Activated T-helper 1 cell treated with anti-CD3 and anti-CD28 coated beads, Interleukin-12 subunit alpha, Interleukin-12 subunit beta, Interleukin-2, Interleukin-4 antibody, amounts not matched to agents 30 ng/mL and 10 ng/mL and 1 ng/mL, durations not matched to agents 14 hours and 24 hours and 36 hours (primary cell): ENCODE measurements at regions not wholly inside any gene's neighbourhood (a gene's known extent, or its start where the extent isn't known, plus 50 kb on each side); places are given as distances from the start of the nearest gene placed in this dataset.

Source experiments
- DNase-seq: peaks from one replicate; pipeline ENCODE4 v3.0.0; 2021; ENCODE audit warnings: low spot score
- H3K27ac Mint-ChIP-seq: one replicate; pipeline ENCODE4 v1.8.0; 2021; ENCODE audit warnings: mild to moderate bottlenecking, mixed read lengths
- H3K27me3 Mint-ChIP-seq: one replicate; pipeline ENCODE4 v1.8.0; 2022; ENCODE audit warnings: mild to moderate bottlenecking, moderate library complexity, mixed read lengths; ENCODE audit not compliant: insufficient read depth
- H3K36me3 Mint-ChIP-seq: one replicate; pipeline ENCODE4 v1.8.0; 2021; ENCODE audit warnings: low read depth, mixed read lengths
- H3K4me1 Mint-ChIP-seq: one replicate; pipeline ENCODE4 v1.8.0; 2021; ENCODE audit warnings: low read depth, mixed read lengths
- H3K4me3 Mint-ChIP-seq: one replicate; pipeline ENCODE4 v1.8.0; 2021; ENCODE audit warnings: mild to moderate bottlenecking, moderate library complexity, mixed read lengths
- H3K9me3 Mint-ChIP-seq: one replicate; pipeline ENCODE4 v1.8.0; 2021; ENCODE audit warnings: mixed read lengths
- intact Hi-C: fragments of 100-400 bp; cut with micrococcal nuclease; formaldehyde crosslinking; loops from one replicate; pipeline ENCODE4 v1.15.1; 2024

DNA sequence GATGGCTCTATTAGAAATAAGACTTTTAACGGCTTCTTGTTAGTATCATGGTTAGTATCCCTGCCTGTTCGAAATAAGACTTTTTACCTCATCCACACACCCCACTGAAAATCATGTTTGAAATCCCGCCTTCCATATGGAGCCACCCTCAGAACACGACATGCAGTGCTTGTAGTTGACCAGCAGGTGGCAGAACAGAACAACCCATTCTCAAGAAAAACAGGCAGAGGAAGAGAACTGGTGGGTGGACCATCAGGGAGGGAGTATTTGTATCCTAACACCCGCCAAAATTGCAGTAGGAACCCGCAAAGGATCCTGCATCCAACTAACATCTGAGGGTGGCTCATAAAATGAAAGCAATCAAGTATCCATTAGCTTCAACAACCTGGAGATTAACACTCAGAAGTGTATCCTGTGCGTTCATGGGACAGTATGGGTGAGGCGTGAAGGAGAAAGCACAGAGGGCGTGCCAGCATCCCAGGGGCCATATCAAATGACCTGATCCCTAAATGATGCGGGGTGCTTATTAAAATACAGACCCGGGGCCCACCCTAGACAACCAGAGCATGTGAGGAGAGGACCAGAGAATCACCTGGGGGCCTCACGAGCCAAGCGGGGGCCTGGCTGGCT lies 89.6 kb upstream of the NHSL1 start:
- Mint-ChIP-seq H3K9me3 (no peaks in the 10 kb centered on the region), H3K27ac (no peak overlapping the region), H3K4me1 (peaks cover 27% of the 10 kb centered on the region), H3K27me3 (peaks cover 5% of the 10 kb centered on the region), H3K4me3 (no peak overlapping the region), H3K36me3 (no peaks in the 10 kb centered on the region)
- DNase-seq: peak; percentile 39
- intact Hi-C loops: loop anchor here (1.0 kb wide), 3 partner anchors 177 to 775 kb away; no protein-coding TSS in a partner anchor

DNA sequence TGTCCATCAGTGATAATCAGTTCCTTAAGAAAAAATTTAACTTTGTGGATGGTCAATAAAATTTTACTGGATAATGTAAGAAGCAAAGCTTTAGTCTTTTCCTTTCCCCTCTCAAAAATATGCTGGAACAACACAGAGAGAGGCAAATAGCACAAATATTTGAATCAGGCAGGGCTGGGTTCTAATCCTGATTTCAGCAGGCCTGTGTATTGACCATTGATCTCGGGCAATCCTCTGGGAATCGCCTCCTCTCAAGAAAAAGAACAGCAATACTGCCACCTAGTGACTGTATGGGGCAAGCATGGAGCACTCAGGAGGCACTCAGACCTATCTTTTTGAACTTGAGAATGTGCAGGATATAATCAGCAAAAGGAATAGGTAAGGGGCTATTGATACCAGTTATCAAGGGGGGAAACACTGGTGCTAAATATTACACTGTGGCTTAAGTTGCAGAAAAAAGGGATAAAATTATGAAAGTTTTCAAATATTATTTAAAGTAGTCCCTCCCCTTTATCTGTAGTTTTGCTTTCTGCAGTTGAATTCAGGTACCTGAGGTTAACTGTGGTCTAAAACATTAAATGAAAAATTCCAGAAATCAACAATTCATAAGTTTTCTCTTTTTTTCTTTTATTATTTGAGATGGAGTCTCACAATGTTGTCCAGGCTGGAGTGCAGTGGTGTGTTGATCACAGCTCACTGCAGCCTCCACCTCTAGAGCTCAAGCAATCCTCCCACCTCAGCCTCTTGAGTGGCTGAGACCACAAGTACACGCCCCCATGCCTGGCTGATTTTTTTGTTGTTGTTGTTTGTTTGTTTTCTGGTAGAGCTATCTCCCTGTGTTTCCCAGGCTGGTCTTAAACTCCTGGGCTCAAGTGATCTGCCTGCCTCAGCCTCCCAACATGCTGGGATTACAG lies 91.8 kb upstream of the NHSL1 start:
- Mint-ChIP-seq H3K27ac (peak overlapping the region; percentile 3), H3K36me3 (no peaks in the 10 kb centered on the region), H3K27me3 (no peaks in the 10 kb centered on the region), H3K4me1 (peaks cover 32% of the 10 kb centered on the region), H3K4me3 (no peak overlapping the region), H3K9me3 (no peaks in the 10 kb centered on the region)
- intact Hi-C loops: loop anchor here (2.0 to 10.0 kb wide), 3 partner anchors 162 to 886 kb away; no protein-coding TSS in a partner anchor
- DNase-seq: peak; percentile 27

DNA sequence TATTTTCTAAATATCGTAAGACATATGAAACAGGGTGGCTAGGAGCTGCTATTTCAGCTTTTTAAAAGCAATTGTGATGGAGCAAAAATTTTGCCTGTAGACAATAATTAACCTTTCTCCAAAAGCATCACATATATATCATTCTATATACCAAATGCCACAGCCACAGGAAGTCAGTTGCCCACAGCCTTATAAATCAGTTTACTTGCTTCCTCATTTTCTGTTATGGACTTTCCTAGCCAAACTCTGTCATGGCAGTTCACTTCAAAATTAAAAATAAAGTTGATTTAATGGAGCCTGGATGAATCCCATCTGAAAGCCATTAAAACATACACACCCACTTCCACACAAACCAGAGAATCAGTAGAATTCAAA lies 93.4 kb upstream of the NHSL1 start:
- intact Hi-C loops: loop anchor here (1.0 to 10.0 kb wide), 9 partner anchors 62 to 888 kb away; partner anchors contain the start of gene CCDC28A
- H3K9me3 Mint-ChIP-seq: no peaks in the 10 kb centered on the region
- DNase-seq: no peak
- H3K36me3 Mint-ChIP-seq: no peaks in the 10 kb centered on the region
- no peaks in the 10 kb centered on the region for H3K27me3 Mint-ChIP-seq
- peak overlapping the region; percentile 53 for H3K27ac Mint-ChIP-seq
- H3K4me3 Mint-ChIP-seq: peak overlapping the region; percentile 59
- peaks cover 32% of the 10 kb centered on the region for H3K4me1 Mint-ChIP-seq

DNA sequence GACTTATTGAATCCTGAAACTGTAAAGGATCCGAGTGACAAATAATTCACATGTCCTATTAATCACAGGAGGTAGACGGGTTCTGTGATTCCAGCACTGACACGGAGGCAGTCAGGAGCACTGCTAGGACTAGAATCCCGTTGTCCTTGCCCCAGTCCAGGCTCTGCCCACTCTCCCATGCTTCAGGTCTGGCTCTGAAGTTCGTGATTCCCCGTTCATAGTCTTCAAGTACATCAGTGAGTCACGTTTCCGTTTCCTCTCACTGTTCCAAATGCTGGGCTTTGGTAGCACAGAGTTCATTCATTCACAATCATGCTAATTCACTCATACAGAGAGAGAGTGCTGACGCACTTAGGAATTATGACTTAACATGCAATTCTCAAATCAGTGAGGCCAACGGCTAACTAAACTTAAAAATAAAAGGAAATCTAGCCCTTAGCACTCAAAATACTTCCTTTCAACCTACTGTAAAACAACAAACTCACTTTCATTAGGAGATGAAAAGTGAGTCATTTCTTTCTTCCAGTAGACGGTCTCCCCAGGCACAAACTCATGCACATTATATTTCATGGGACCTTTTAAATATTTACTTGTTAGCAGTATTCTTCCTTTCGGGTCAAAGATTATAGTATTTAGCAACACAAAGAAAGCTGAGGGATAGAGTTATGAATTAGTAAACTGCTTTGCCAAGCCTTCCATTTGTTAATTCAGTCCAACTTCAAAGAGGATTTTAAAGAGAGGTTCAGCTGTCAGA lies 94.0 kb upstream of the NHSL1 start:
- DNase-seq: peak; percentile 21
- no peaks in the 10 kb centered on the region for H3K36me3 Mint-ChIP-seq
- no peaks in the 10 kb centered on the region for H3K27me3 Mint-ChIP-seq
- H3K27ac Mint-ChIP-seq: peak overlapping the region; percentile 53
- intact Hi-C loops: loop anchor here (1.0 to 10.0 kb wide), 9 partner anchors 61 to 888 kb away; partner anchors contain the start of gene CCDC28A
- peaks cover 32% of the 10 kb centered on the region for H3K4me1 Mint-ChIP-seq
- no peaks in the 10 kb centered on the region for H3K9me3 Mint-ChIP-seq
- peak overlapping the region; percentile 59 for H3K4me3 Mint-ChIP-seq

DNA sequence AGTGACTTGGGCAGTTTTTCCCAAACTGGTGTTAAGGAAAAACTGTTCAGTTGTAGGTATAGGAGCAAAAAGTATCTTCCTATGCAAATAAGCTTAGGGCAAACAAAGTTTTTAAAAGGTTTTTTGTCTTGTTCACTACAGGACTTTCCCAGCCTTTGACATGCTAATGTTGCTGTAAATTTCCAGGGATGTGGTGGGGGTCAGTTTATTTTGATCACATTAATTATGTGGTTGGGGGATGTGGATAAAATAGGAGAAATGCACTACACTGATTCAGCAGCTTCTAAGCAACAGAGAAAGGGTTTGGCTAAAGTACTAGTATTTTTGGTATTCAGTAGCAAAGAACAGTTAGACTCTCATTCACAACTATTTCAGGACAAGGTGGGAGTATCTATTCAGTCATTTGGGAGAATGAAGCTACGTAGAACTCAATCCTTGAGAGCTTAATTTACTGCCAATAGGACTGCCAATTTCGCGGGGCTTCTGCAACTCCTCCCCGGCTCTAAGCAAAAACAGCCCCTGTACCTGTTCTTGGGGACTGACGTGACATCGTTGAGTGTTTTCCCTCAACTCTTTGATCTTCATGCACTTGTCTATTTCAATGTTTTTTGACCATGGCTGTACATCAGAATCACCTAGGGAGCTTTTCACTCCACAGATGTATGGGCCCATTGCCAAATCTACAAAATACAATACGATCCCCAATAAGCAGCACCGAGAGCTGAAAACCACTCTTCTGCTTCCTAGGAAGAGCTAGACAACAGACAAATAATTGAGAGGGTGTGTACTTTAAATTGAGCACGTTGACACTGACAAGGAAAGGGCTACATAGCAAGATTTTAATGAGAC lies 94.8 kb upstream of the NHSL1 start:
- Mint-ChIP-seq H3K27ac (peak overlapping the region; percentile 53), H3K9me3 (no peaks in the 10 kb centered on the region), H3K27me3 (no peaks in the 10 kb centered on the region), H3K4me1 (peaks cover 26% of the 10 kb centered on the region), H3K4me3 (no peak overlapping the region), H3K36me3 (no peaks in the 10 kb centered on the region)
- DNase-seq: no peak
- intact Hi-C loops: loop anchor here (1.0 to 10.0 kb wide), 9 partner anchors 60 to 889 kb away; partner anchors contain the start of gene CCDC28A

DNA sequence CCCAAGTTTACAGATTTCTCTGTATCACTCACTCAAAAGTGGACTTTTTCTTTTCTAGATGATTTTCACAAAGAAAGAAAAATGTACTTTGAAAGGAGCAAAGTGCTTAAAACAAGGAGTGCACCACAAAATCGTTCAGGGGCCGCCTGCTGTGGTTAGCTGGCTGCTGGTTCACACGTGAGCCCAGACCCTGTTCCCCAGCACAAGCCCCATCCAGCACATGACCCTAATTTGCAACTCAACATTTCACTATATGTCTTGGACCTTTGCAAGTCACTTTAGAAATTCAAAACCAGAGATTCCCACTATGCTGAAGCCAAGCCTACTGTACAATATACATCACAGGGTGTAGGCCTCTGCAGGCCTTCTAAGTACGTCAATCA lies 95.5 kb upstream of the NHSL1 start:
- H3K4me1 Mint-ChIP-seq: peaks cover 26% of the 10 kb centered on the region
- H3K27ac Mint-ChIP-seq: no peak overlapping the region
- H3K27me3 Mint-ChIP-seq: peaks cover 2% of the 10 kb centered on the region
- no peak for DNase-seq
- no peaks in the 10 kb centered on the region for H3K36me3 Mint-ChIP-seq
- intact Hi-C loops: loop anchor here (5.0 to 10.0 kb wide), 2 partner anchors 687 to 890 kb away; no protein-coding TSS in a partner anchor
- no peak overlapping the region for H3K4me3 Mint-ChIP-seq
- H3K9me3 Mint-ChIP-seq: no peaks in the 10 kb centered on the region

DNA sequence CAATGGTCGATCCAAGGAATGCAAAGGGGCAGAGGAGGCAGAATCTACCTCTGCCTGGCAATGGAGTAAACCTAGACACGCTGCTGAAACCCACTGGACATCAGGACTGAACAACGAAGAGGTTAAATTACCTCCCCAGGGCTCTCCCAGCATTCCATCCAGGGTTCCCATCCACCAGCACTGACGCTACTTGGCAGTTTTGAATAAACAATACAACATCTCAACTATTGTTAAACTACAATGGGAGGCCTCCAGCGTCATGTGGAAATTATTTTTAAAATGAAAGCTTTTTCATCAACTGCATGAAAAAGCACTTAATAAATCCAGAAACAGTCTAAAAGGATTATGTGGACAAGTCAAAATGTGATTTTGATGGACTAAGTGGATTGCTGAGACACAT lies 96.8 kb upstream of the NHSL1 start:
- peaks cover 3% of the 10 kb centered on the region for H3K27me3 Mint-ChIP-seq
- intact Hi-C loops: loop anchor here (10.0 kb wide), 1 partner anchor 891 kb away; no protein-coding TSS in a partner anchor
- no peaks in the 10 kb centered on the region for H3K36me3 Mint-ChIP-seq
- H3K9me3 Mint-ChIP-seq: no peaks in the 10 kb centered on the region
- DNase-seq: no peak
- H3K27ac Mint-ChIP-seq: no peak overlapping the region
- peaks cover 20% of the 10 kb centered on the region for H3K4me1 Mint-ChIP-seq
- H3K4me3 Mint-ChIP-seq: no peak overlapping the region

DNA sequence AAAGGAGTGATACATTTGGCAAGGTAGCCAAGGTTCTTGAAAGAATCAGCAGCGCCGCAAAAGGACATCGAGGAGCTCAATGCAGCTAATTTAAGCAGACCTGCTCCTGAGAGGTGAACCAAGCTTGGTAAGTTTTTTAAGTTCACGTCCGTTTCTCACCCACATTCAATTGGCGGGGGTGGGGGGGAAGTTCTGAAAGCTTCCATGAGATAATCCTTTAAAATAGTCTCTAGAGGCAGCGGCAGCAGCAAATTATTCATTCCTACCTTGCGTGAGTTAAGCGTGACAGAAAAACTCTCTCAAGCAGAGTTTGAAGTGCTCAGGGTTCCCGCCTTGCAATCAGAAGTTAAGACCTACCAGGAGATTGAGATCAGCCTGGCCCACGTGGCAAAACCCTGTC lies 97.3 kb upstream of the NHSL1 start:
- peaks cover 19% of the 10 kb centered on the region for H3K4me1 Mint-ChIP-seq
- intact Hi-C loops: loop anchor here (10.0 kb wide), 1 partner anchor 892 kb away; no protein-coding TSS in a partner anchor
- no peak overlapping the region for H3K4me3 Mint-ChIP-seq

DNA sequence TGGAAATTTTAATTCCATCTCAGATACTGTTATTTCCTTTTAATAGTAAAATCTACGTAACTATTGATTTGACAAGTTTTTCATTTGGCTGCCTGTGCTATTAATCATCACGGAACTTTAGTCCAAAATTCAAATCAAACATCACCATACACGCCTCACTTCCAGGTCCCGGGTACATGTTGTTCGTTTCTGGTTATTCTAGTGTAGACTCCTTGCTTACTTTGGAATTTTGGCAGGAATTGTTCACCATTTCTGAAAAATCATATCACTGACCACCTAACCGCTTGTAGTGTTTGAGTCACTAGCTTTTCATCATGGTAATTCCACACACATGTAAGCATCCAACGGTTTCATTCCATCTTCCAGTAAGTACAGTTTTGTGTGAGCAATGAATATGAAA lies 98.0 kb upstream of the NHSL1 start:
- intact Hi-C loops: loop anchor here (10.0 kb wide), 1 partner anchor 893 kb away; no protein-coding TSS in a partner anchor
- no peak overlapping the region for H3K27ac Mint-ChIP-seq
- no peak overlapping the region for H3K4me3 Mint-ChIP-seq
- H3K36me3 Mint-ChIP-seq: no peaks in the 10 kb centered on the region
- no peak for DNase-seq
- peaks cover 5% of the 10 kb centered on the region for H3K27me3 Mint-ChIP-seq
- peaks cover 19% of the 10 kb centered on the region for H3K4me1 Mint-ChIP-seq
- H3K9me3 Mint-ChIP-seq: no peaks in the 10 kb centered on the region

More for the DNA sequence above, 97.3 kb upstream of the NHSL1 start:
- DNase-seq: no peak
- H3K27ac Mint-ChIP-seq: no peak overlapping the region
- H3K27me3 Mint-ChIP-seq: peaks cover 3% of the 10 kb centered on the region
- no peaks in the 10 kb centered on the region for H3K9me3 Mint-ChIP-seq
- H3K36me3 Mint-ChIP-seq: no peaks in the 10 kb centered on the region

DNA sequence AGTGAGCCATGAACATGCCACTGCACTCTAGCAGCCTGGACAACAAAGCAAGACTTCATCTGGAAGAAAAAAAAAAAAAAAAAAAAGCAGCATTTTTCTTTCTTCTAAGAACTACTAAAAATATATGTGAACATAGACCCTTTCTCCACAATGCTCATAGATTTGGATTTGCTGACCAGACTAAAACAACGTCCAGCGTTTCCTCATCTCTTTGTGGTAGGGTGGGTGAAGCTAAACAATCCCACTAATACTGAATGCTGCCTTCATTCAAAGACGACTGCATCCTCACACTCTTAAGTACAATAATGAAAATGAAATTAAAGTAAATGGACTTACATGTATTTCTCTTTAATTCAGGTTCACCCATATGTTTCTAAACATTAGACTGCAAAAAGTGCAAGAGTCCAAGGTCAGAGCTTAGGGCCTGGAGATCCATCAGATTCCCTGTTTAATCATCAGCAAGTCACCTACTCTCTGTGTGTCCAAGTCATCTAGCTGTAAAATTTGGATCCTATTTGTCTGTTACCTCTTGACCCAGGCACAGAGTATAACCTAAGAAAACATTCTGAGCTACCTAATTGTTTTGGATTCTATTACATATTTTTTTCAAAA lies 99.4 kb upstream of the NHSL1 start:
- intact Hi-C loops: loop anchor here (10.0 kb wide), 1 partner anchor 894 kb away; no protein-coding TSS in a partner anchor

DNA sequence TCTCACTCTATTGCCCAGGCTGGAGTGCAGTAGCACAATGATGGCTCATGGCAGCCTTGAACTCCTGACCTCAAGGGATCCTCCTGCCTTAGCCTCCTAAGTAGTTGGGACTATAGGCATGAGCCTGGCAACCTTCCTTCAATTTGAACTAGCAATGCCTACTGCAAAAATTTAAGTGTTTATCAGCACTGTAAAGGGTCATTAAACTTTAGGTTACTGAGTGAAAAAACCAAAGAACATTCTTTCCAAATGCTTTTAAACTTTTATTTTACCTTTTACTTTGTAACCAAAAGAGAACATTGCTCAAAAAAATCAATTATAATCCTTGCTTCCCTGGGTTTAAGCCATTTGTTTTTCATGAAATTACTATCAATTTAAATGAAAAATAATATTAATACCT lies 101.0 kb upstream of the NHSL1 start:
- no peak for DNase-seq
- no peak overlapping the region for H3K4me3 Mint-ChIP-seq
- H3K27ac Mint-ChIP-seq: no peak overlapping the region
- no peaks in the 10 kb centered on the region for H3K9me3 Mint-ChIP-seq
- no peaks in the 10 kb centered on the region for H3K4me1 Mint-ChIP-seq
- H3K36me3 Mint-ChIP-seq: no peaks in the 10 kb centered on the region
- intact Hi-C loops: no loop called here
- peaks cover 17% of the 10 kb centered on the region for H3K27me3 Mint-ChIP-seq

More for the DNA sequence above, 99.4 kb upstream of the NHSL1 start:
- Mint-ChIP-seq H3K9me3 (no peaks in the 10 kb centered on the region), H3K4me3 (no peak overlapping the region), H3K4me1 (peaks cover 7% of the 10 kb centered on the region), H3K27me3 (peaks cover 9% of the 10 kb centered on the region), H3K36me3 (no peaks in the 10 kb centered on the region), H3K27ac (no peak overlapping the region)
- no peak for DNase-seq
